Duodenal mucosa (tissue), 2 donors: ENCODE measurements at regions not wholly inside any gene's neighbourhood (a gene's known extent, or its start where the extent isn't known, plus 50 kb on each side); places are given as distances from the start of the nearest gene placed in this dataset.
"Not testable (repeated sequence)": the region's sequence is repeated elsewhere in the genome, so short reads cannot be mapped to it uniquely, and the experiment has no call there.

Experiments used
- H3K27ac ChIP-seq: one replicate; pipeline ENCODE4 v1.7.0; 2013; ENCODE audit warnings: low read depth, low read length
- H3K27me3 ChIP-seq, 2 donors: one replicate each; pipeline ENCODE4 v1.7.0; 2013; ENCODE audit warnings: low read length in 2 of 2, control low read depth in 1 of 2; ENCODE audit not compliant: insufficient read depth in 2 of 2, control insufficient read depth in 1 of 2
- H3K36me3 ChIP-seq, 2 donors: one replicate each; pipeline ENCODE4 v1.7.0; 2013; ENCODE audit warnings: low read length in 2 of 2, control low read depth in 1 of 2; ENCODE audit not compliant: insufficient read depth in 2 of 2, control insufficient read depth in 1 of 2
- H3K4me1 ChIP-seq, 2 donors: one replicate each; pipeline ENCODE4 v1.7.0; 2013; ENCODE audit warnings: low read length in 2 of 2, control low read depth in 1 of 2; ENCODE audit not compliant: insufficient read depth in 2 of 2, control insufficient read depth in 1 of 2
- H3K4me3 ChIP-seq, 2 donors: one replicate each; pipeline ENCODE4 v1.7.0; 2013; ENCODE audit warnings: low read length in 2 of 2, low read depth in 1 of 2
- H3K9ac ChIP-seq, 2 donors: one replicate each; pipeline ENCODE4 v1.7.0; 2013; ENCODE audit warnings: low read length in 2 of 2, low read depth in 1 of 2
- H3K9me3 ChIP-seq, 2 donors: one replicate each; pipeline ENCODE4 v1.7.0; 2013; ENCODE audit warnings: low read length in 2 of 2, control low read depth in 1 of 2; ENCODE audit not compliant: control insufficient read depth in 1 of 2

- no peak overlapping the region for H3K9ac ChIP-seq
- peaks cover 0 to under 1% of the 10 kb centered on the region in 2 donors for H3K27me3 ChIP-seq
- no peak overlapping the region for H3K27ac ChIP-seq
- no peak overlapping the region for H3K4me3 ChIP-seq
- H3K36me3 ChIP-seq: no peaks in the 10 kb centered on the region
- peaks cover 29 to 39% of the 10 kb centered on the region in 2 donors for H3K4me1 ChIP-seq
- H3K9me3 ChIP-seq: no peaks in the 10 kb centered on the region
Observed at GRCh38 chr12:131222329-131223139, 268.8 kb downstream of the ADGRD1 start.

GRCh38 chr12:131223171-131223761, 269.6 kb downstream of the ADGRD1 start:
- H3K9ac ChIP-seq: no peak overlapping the region

GRCh38 chr12:131223791-131224225, 270.1 kb downstream of the ADGRD1 start:
- no peaks in the 10 kb centered on the region for H3K36me3 ChIP-seq
- no peak overlapping the region for H3K27ac ChIP-seq
- no peak overlapping the region for H3K4me3 ChIP-seq
- H3K9ac ChIP-seq: no peak overlapping the region
- peaks cover 19 to 27% of the 10 kb centered on the region in 2 donors for H3K4me1 ChIP-seq
- H3K27me3 ChIP-seq: no peaks in the 10 kb centered on the region
- H3K9me3 ChIP-seq: no peaks in the 10 kb centered on the region

More at GRCh38 chr12:131223171-131223761, 269.6 kb downstream of the ADGRD1 start:
- no peak overlapping the region for H3K27ac ChIP-seq
- peaks cover 24 to 32% of the 10 kb centered on the region in 2 donors for H3K4me1 ChIP-seq
- no peaks in the 10 kb centered on the region for H3K36me3 ChIP-seq
- no peak overlapping the region for H3K4me3 ChIP-seq
- no peaks in the 10 kb centered on the region for H3K27me3 ChIP-seq
- H3K9me3 ChIP-seq: no peaks in the 10 kb centered on the region

- H3K9ac ChIP-seq, H3K27ac ChIP-seq, H3K4me3 ChIP-seq, H3K27me3 ChIP-seq, H3K36me3 ChIP-seq, H3K9me3 ChIP-seq: not testable (repeated sequence)
- peaks cover 17 to 29% of the 10 kb centered on the region in 2 donors for H3K4me1 ChIP-seq
Observed at GRCh38 chr12:131224226-131225065, 270.7 kb downstream of the ADGRD1 start.

GRCh38 chr12:131225066-131225380, 271.3 kb downstream of the ADGRD1 start:
- H3K27me3 ChIP-seq: not testable (repeated sequence)

GRCh38 chr12:131226345-131227265, 272.9 kb downstream of the ADGRD1 start:
- H3K27me3 ChIP-seq: peaks cover 0 to 3% of the 10 kb centered on the region in 2 donors

More at GRCh38 chr12:131225066-131225380, 271.3 kb downstream of the ADGRD1 start:
- H3K27ac ChIP-seq, H3K9me3 ChIP-seq, H3K4me3 ChIP-seq, H3K9ac ChIP-seq, H3K36me3 ChIP-seq: not testable (repeated sequence)
- peaks cover 22 to 34% of the 10 kb centered on the region in 2 donors for H3K4me1 ChIP-seq

GRCh38 chr12:131227641-131228040, 273.9 kb downstream of the ADGRD1 start:
- H3K4me3 ChIP-seq, H3K27ac ChIP-seq, H3K9me3 ChIP-seq, H3K9ac ChIP-seq, H3K27me3 ChIP-seq, H3K36me3 ChIP-seq: not testable (repeated sequence)
- H3K4me1 ChIP-seq: peaks cover 17 to 29% of the 10 kb centered on the region in 2 donors

More at GRCh38 chr12:131226345-131227265, 272.9 kb downstream of the ADGRD1 start:
- H3K4me1 ChIP-seq: peaks cover 27 to 39% of the 10 kb centered on the region in 2 donors
- H3K9ac ChIP-seq: no peak overlapping the region
- H3K36me3 ChIP-seq: no peaks in the 10 kb centered on the region
- no peaks in the 10 kb centered on the region for H3K9me3 ChIP-seq
- H3K27ac ChIP-seq: no peak overlapping the region
- no peak overlapping the region for H3K4me3 ChIP-seq

GRCh38 chr12:131229079-131229425, 275.3 kb downstream of the ADGRD1 start:
- H3K27me3 ChIP-seq, H3K36me3 ChIP-seq, H3K4me3 ChIP-seq, H3K9ac ChIP-seq, H3K27ac ChIP-seq, H3K9me3 ChIP-seq: not testable (repeated sequence)
- peaks cover 15 to 17% of the 10 kb centered on the region in 2 donors for H3K4me1 ChIP-seq

GRCh38 chr12:131229426-131230339, 276.0 kb downstream of the ADGRD1 start:
- Histone ChIP-seq H3K9ac (no peak overlapping the region), H3K9me3 (peaks cover 0 to 8% of the 10 kb centered on the region in 2 donors), H3K27ac (no peak overlapping the region), H3K27me3 (peaks cover 0 to 3% of the 10 kb centered on the region in 2 donors), H3K4me1 (peaks cover 15 to 16% of the 10 kb centered on the region in 2 donors), H3K36me3 (no peaks in the 10 kb centered on the region), H3K4me3 (no peak overlapping the region)
